ENCODE measurements at regions not wholly inside any gene's neighbourhood (a gene's known extent, or its start where the extent isn't known, plus 50 kb on each side); places are given as distances from the start of the nearest gene placed in this dataset.

DNA sequence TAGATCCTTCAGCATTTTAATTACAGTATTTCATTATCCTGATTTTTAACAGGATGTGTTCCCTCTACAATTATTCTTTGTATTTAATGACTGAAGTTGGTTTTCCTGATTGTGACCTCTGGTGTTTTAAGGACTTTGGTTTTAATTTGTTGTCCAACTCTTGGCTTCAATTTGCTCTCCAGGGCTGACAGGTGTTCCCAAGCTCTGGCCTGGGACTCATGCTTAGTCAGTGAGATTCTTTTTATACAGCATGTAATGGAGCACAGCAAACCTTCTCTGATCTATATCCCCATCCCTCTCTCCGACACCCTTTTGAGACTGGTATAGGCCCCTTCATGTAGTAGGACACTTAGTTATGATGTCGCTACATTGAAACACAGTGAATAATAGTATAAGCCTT, 896.3 kb downstream of the TSN start:
- TF ChIP-seq, protein P1, sequence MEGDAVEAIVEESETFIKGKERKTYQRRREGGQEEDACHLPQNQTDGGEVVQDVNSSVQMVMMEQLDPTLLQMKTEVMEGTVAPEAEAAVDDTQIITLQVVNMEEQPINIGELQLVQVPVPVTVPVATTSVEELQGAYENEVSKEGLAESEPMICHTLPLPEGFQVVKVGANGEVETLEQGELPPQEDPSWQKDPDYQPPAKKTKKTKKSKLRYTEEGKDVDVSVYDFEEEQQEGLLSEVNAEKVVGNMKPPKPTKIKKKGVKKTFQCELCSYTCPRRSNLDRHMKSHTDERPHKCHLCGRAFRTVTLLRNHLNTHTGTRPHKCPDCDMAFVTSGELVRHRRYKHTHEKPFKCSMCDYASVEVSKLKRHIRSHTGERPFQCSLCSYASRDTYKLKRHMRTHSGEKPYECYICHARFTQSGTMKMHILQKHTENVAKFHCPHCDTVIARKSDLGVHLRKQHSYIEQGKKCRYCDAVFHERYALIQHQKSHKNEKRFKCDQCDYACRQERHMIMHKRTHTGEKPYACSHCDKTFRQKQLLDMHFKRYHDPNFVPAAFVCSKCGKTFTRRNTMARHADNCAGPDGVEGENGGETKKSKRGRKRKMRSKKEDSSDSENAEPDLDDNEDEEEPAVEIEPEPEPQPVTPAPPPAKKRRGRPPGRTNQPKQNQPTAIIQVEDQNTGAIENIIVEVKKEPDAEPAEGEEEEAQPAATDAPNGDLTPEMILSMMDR (IDR thresholded peaks at IDR 0.05; ENCODE audit: control extremely low read depth in 1 of 3, insufficient read depth in 1 of 3, low read depth in 1 of 3, low read length in 3 of 3), result no peak
- no peak for TF ChIP-seq SP1 (IDR thresholded peaks at IDR 0.05; ENCODE audit: low read depth, low read length)
- TF ChIP-seq JUN (IDR thresholded peaks at IDR 0.05; ENCODE audit: low read depth, low read length), result no peak
- TF ChIP-seq SRF (IDR thresholded peaks at IDR 0.05; ENCODE audit: low read depth, low read length), result no peak
- no peak for TF ChIP-seq EZH2 (IDR thresholded peaks at IDR 0.05; ENCODE audit: low read depth, low read length, severe bottlenecking)
- TF ChIP-seq CBX8 (IDR thresholded peaks at IDR 0.05; ENCODE audit: borderline replicate concordance, low read depth, low read length), result no peak
- no peak for TF ChIP-seq RAD21 (IDR thresholded peaks at IDR 0.05 in 1 of 2, conservative IDR thresholded peaks at IDR 0.05 in 1 of 2; ENCODE audit: low read depth in 2 of 2, low read length in 2 of 2)
- no peak for TF ChIP-seq SUZ12 (IDR thresholded peaks at IDR 0.05; ENCODE audit: low read length)
- no peak for TF ChIP-seq RXRA (IDR thresholded peaks at IDR 0.05; ENCODE audit: insufficient read depth, low read depth, low read length)
